ENCODE measurements at regions not wholly inside any gene's neighbourhood (a gene's known extent, or its start where the extent isn't known, plus 50 kb on each side); places are given as distances from the start of the nearest gene placed in this dataset.

- TF ChIP-seq TEAD4 (IDR thresholded peaks at IDR 0.05; ENCODE audit: low read depth, low read length): no peak
- TF ChIP-seq CHD7 (IDR thresholded peaks at IDR 0.05; ENCODE audit: insufficient replicate concordance, low read length): no peak
- no peak for TF ChIP-seq CHD2 (IDR thresholded peaks at IDR 0.05; ENCODE audit: low read length)
Observed at GRCh38 chr17:71342737-71343136, 778.1 kb upstream of the SOX9 start (continued).
